ENCODE measurements at regions not wholly inside any gene's neighbourhood (a gene's known extent, or its start where the extent isn't known, plus 50 kb on each side); places are given as distances from the start of the nearest gene placed in this dataset.

DNA sequence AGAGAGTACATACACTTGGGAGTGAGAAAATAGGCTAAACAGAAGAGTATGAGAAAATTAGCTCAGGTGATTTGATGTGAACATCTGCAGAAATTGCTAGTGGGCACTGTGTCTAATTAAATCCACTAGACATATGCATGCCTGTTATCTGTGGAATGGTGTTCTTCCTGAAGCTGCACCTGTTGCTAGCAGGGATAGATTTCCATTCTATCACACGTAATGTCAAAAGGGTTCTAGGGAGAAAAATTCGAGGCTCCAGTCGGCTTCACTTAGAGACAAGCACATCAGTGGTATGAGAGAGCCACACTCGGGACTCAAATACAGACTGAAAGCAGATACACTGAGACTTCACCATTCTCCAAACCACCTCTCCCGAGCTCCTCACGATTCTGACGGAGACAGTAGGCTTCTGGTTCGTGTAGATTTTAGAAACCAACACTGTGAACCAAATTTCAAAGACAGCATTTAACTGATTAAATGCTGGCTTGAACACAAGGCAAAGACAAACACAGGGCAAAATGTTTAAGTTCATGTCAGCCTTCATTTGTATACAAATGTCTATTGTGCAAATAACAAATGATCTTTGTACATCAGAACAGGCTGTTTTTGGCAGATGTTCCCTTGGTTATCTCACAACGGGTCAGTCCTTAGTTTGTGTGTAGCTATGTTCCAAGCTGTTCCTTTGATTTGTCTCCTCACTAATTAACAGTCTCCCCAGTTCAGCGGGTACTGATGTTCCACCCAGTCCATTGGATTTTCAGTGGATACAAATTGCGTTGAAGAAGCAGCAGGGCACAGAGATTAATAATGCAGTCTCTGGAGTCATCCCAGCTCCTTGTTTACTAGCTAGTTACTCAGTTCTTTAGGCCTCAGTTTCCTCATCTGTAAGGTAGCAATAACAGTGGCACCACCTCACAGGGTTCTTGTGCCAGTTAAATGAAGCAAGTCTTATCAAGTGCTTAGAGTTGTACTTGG is 131.0 kb upstream of the IFNGR1 start:
- ChIA-PET POLR2A (no interaction called here), CTCF (interaction anchor here (0.6 to 1.5 kb wide), 5 partner anchors 8 to 236 kb away, joined by 3 to 5 read pairs (median 3); no protein-coding TSS in a partner anchor)
- Histone ChIP-seq H3K27ac (ENCODE audit: insufficient read depth in 1 of 2, low read depth in 1 of 2, low read length in 2 of 2, poor library complexity in 1 of 2, severe bottlenecking in 2 of 2) (no peak overlapping the region), H3K4me3 (ENCODE audit: control insufficient read depth in 1 of 7, extremely low read depth in 1 of 7, insufficient read depth in 4 of 7, low read depth in 2 of 7, low read length in 6 of 7) (no peak overlapping the region), H3K27me3 (replicated peaks in 2 of 5; ENCODE audit: control insufficient read depth in 4 of 5, insufficient read depth in 5 of 5, low read length in 4 of 5) (peaks cover 0 to 3% (median 0%) of the 10 kb centered on the region in 5 experiments), H3K9me3 (ENCODE audit: control extremely low read depth in 1 of 5, control insufficient read depth in 4 of 5, insufficient read depth in 2 of 5, low read depth in 1 of 5, low read length in 4 of 5) (no peaks in the 10 kb centered on the region), H3K4me1 (ENCODE audit: control extremely low read depth in 1 of 4, control insufficient read depth in 4 of 4, insufficient read depth in 4 of 4, low read length in 3 of 4) (no peaks in the 10 kb centered on the region), H3K36me3 (ENCODE audit: control insufficient read depth in 4 of 4, insufficient read depth in 4 of 4, low read length in 3 of 4) (no peaks in the 10 kb centered on the region)
- no peak for DNase-seq
- WGBS (ENCODE audit: insufficient coverage), result 95% methylated on average over 7 of the region's 11 CpGs

DNA sequence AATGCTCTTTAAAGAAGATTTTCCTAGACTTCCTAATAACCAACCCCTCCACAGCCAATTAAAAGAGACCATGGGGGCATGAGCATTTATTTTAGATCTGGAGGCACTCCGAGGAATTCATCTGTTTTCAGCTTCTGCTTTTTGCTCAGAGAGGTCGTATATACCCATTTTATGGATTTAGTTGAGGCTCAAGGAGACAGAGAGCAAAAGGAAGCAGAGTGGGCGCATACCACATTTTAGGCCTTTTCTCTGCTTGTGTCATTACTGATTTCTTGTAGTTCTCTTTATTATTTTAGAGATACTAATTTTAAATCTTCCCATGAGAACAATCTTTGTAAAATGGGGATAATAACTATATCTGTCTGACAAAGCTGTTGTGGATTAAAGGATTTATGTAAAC is 129.6 kb upstream of the IFNGR1 start:
- POLR2A ChIA-PET, result no interaction called here
- no peak for DNase-seq
- 100% methylated on average over 2 of the region's 3 CpGs for WGBS (ENCODE audit: insufficient coverage)
- no peaks in the 10 kb centered on the region for H3K36me3 ChIP-seq (ENCODE audit: control insufficient read depth in 4 of 4, insufficient read depth in 4 of 4, low read length in 3 of 4)
- H3K27ac ChIP-seq (ENCODE audit: insufficient read depth in 1 of 2, low read depth in 1 of 2, low read length in 2 of 2, poor library complexity in 1 of 2, severe bottlenecking in 2 of 2), result no peak overlapping the region
- peaks cover 0 to 5% (median 0%) of the 10 kb centered on the region in 5 experiments for H3K27me3 ChIP-seq (replicated peaks in 2 of 5; ENCODE audit: control insufficient read depth in 4 of 5, insufficient read depth in 5 of 5, low read length in 4 of 5)
- no peaks in the 10 kb centered on the region for H3K9me3 ChIP-seq (ENCODE audit: control extremely low read depth in 1 of 5, control insufficient read depth in 4 of 5, insufficient read depth in 2 of 5, low read depth in 1 of 5, low read length in 4 of 5)
- no peak overlapping the region for H3K4me3 ChIP-seq (ENCODE audit: control insufficient read depth in 1 of 7, extremely low read depth in 1 of 7, insufficient read depth in 4 of 7, low read depth in 2 of 7, low read length in 6 of 7)
- no peaks in the 10 kb centered on the region for H3K4me1 ChIP-seq (ENCODE audit: control extremely low read depth in 1 of 4, control insufficient read depth in 4 of 4, insufficient read depth in 4 of 4, low read length in 3 of 4)
- CTCF ChIA-PET, result interaction anchor here (0.9 to 1.5 kb wide), 3 partner anchors 11 to 179 kb away, joined by 3 to 5 read pairs (median 3); no protein-coding TSS in a partner anchor

DNA sequence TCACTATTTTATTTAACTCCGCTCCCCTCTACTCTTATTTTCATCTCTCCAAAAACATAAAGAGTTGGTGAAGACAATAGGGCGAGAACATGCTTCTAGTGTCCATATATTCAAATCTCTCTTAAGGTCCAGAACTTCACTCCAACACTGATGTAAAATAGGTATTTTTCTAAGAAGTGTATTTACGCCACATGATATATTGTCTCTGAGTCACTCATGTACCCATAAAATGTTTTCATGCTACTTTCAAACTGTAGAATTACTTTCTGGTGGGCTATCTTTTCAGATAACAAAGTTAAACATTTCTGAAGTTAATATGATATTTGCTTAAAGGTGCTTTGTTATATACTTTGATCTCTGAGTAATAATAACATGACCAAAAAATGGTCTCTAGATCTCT is 124.1 kb upstream of the IFNGR1 start:
- H3K27ac ChIP-seq (ENCODE audit: insufficient read depth in 1 of 2, low read depth in 1 of 2, low read length in 2 of 2, poor library complexity in 1 of 2, severe bottlenecking in 2 of 2), result no peak overlapping the region
- H3K9me3 ChIP-seq (ENCODE audit: control extremely low read depth in 1 of 5, control insufficient read depth in 4 of 5, insufficient read depth in 2 of 5, low read depth in 1 of 5, low read length in 4 of 5), result no peaks in the 10 kb centered on the region
- peak overlapping the region in 1 of 7 experiments; percentile 76 for H3K4me3 ChIP-seq (ENCODE audit: control insufficient read depth in 1 of 7, extremely low read depth in 1 of 7, insufficient read depth in 4 of 7, low read depth in 2 of 7, low read length in 6 of 7)
- ChIA-PET POLR2A (no interaction called here), CTCF (interaction anchor here (1.5 kb wide), 1 partner anchor 72 kb away, joined by 4 read pairs; no protein-coding TSS in a partner anchor)
- H3K36me3 ChIP-seq (ENCODE audit: control insufficient read depth in 4 of 4, insufficient read depth in 4 of 4, low read length in 3 of 4), result no peaks in the 10 kb centered on the region
- DNase-seq, result no peak
- H3K27me3 ChIP-seq (replicated peaks in 2 of 5; ENCODE audit: control insufficient read depth in 4 of 5, insufficient read depth in 5 of 5, low read length in 4 of 5), result peaks cover 0 to 7% (median 0%) of the 10 kb centered on the region in 5 experiments
- WGBS (ENCODE audit: insufficient coverage), result no CpG with 5 or more reads among the region's 3 CpGs
- peaks cover 0 to 6% (median 0%) of the 10 kb centered on the region in 4 experiments for H3K4me1 ChIP-seq (ENCODE audit: control extremely low read depth in 1 of 4, control insufficient read depth in 4 of 4, insufficient read depth in 4 of 4, low read length in 3 of 4)

DNA sequence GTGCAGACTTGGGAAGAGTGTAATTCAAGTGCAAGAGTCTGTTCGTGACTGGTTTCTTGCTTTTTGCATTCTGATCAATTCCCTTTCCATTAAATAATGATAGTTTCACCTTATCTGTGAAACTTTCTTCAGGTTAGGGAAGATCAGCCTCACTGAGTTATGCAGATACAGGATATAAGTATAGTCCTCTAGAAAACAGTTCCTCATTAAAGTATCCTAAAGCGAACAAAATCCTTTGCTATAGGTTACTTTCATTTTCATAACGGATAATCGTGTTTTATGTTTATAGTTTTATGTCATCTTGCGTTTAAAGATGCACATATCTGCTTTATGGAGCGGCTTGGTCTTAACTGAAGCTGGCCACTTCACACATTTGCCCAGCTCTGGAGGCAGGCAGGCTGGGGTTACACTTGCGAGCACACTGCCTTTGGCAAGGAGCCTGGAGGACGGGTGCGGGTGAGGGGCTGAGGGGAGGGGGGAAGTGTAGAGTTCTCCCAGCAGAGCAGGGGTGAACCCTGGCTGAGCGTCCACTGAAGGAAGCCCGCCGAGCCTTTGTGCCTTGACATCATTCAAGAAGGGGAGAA is 123.5 kb upstream of the IFNGR1 start:
- Histone ChIP-seq H3K36me3 (ENCODE audit: control insufficient read depth in 4 of 4, insufficient read depth in 4 of 4, low read length in 3 of 4) (no peaks in the 10 kb centered on the region), H3K4me3 (ENCODE audit: control insufficient read depth in 1 of 7, extremely low read depth in 1 of 7, insufficient read depth in 4 of 7, low read depth in 2 of 7, low read length in 6 of 7) (peak overlapping the region in 5 of 7 experiments; percentile 52 to 76 (median 52)), H3K27me3 (replicated peaks in 2 of 5; ENCODE audit: control insufficient read depth in 4 of 5, insufficient read depth in 5 of 5, low read length in 4 of 5) (peaks cover 0 to 7% (median 0%) of the 10 kb centered on the region in 5 experiments), H3K9me3 (ENCODE audit: control extremely low read depth in 1 of 5, control insufficient read depth in 4 of 5, insufficient read depth in 2 of 5, low read depth in 1 of 5, low read length in 4 of 5) (no peaks in the 10 kb centered on the region), H3K4me1 (ENCODE audit: control extremely low read depth in 1 of 4, control insufficient read depth in 4 of 4, insufficient read depth in 4 of 4, low read length in 3 of 4) (peaks cover 0 to 6% (median 0%) of the 10 kb centered on the region in 4 experiments), H3K27ac (ENCODE audit: insufficient read depth in 1 of 2, low read depth in 1 of 2, low read length in 2 of 2, poor library complexity in 1 of 2, severe bottlenecking in 2 of 2) (no peak overlapping the region)
- WGBS (ENCODE audit: insufficient coverage), result no CpG with 5 or more reads among the region's 12 CpGs
- peak in 1 of 3 donors; percentile 13 for DNase-seq
- POLR2A ChIA-PET, result no interaction called here
- CTCF ChIA-PET, result interaction anchor here (0.9 to 1.4 kb wide), 3 partner anchors 8 to 73 kb away, joined by 3 to 5 read pairs (median 4); no protein-coding TSS in a partner anchor

DNA sequence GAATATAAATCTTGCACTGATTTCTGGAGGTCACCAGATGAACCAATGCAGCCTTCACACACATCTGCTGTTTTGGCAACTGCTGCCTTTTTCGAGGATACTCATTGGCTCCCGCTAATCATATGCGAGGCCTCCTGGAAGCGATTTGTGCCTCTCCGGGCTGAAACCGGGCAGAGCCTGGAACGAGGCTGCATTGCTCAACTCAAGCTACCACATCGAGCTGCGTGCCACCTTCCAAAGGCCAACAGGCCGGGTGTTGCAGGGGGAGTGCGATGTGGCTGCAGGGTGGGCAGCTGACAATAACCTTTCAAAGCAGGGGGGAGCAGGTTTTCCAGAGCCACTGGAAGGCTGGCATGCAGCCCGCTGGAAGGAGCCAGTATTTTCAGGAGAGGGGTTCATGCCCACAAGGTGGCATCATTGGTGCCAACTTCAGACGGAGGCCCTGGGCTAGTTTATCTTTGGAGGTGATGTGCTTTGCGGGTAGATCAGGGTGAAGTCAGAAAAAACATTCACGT is 122.6 kb upstream of the IFNGR1 start:
- Histone ChIP-seq H3K27me3 (replicated peaks in 2 of 5; ENCODE audit: control insufficient read depth in 4 of 5, insufficient read depth in 5 of 5, low read length in 4 of 5) (peaks cover 0 to 5% (median 0%) of the 10 kb centered on the region in 5 experiments), H3K4me3 (ENCODE audit: control insufficient read depth in 1 of 7, extremely low read depth in 1 of 7, insufficient read depth in 4 of 7, low read depth in 2 of 7, low read length in 6 of 7) (no peak overlapping the region), H3K4me1 (ENCODE audit: control extremely low read depth in 1 of 4, control insufficient read depth in 4 of 4, insufficient read depth in 4 of 4, low read length in 3 of 4) (peaks cover 0 to 6% (median 0%) of the 10 kb centered on the region in 4 experiments), H3K36me3 (ENCODE audit: control insufficient read depth in 4 of 4, insufficient read depth in 4 of 4, low read length in 3 of 4) (no peaks in the 10 kb centered on the region), H3K27ac (ENCODE audit: insufficient read depth in 1 of 2, low read depth in 1 of 2, low read length in 2 of 2, poor library complexity in 1 of 2, severe bottlenecking in 2 of 2) (no peak overlapping the region), H3K9me3 (ENCODE audit: control extremely low read depth in 1 of 5, control insufficient read depth in 4 of 5, insufficient read depth in 2 of 5, low read depth in 1 of 5, low read length in 4 of 5) (no peaks in the 10 kb centered on the region)
- ChIA-PET CTCF (interaction anchor here (0.9 to 1.4 kb wide), 4 partner anchors 9 to 75 kb away, joined by 3 to 5 read pairs (median 4); no protein-coding TSS in a partner anchor), POLR2A (no interaction called here)
- peak; percentile 15 to 42 (median 34) for DNase-seq
- WGBS (ENCODE audit: insufficient coverage), result 89% methylated on average over 12 of the region's 15 CpGs

DNA sequence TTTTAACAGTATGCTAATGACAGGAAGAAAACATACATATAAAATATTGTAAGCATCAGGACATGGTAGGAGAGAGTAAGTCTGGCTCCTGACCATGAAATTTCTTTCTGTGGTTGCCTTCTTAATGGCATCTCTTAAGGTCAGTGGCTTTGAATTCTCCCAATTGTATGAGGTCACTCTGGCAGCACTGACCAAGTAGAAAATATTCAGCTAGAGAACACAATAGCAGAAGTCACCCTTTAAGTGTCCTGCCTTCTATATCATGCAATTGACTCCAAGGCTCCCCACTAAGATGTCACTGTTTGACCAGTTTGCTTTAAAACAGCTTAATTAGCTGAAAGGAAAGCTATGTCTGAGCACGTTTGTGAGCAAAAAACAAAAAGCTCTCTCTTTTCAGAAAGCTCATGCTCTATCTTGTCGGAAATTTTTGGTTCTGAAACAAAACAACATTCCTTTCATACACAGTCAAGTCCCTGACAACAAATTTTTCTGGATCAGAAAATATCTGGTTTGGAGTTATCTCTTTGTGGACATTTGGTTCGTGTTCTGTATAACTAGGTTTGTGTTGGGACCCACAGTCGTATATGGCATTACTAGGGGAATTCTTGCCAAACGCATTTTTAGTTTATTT is 120.9 kb upstream of the IFNGR1 start:
- ChIA-PET CTCF (interaction anchor here (0.9 to 1.0 kb wide), 2 partner anchors 16 to 246 kb away, joined by 3 to 4 read pairs; no protein-coding TSS in a partner anchor), POLR2A (no interaction called here)
- Histone ChIP-seq H3K27me3 (replicated peaks in 2 of 5; ENCODE audit: control insufficient read depth in 4 of 5, insufficient read depth in 5 of 5, low read length in 4 of 5) (peaks cover 0 to 8% (median 5%) of the 10 kb centered on the region in 5 experiments), H3K36me3 (ENCODE audit: control insufficient read depth in 4 of 4, insufficient read depth in 4 of 4, low read length in 3 of 4) (no peaks in the 10 kb centered on the region), H3K27ac (ENCODE audit: insufficient read depth in 1 of 2, low read depth in 1 of 2, low read length in 2 of 2, poor library complexity in 1 of 2, severe bottlenecking in 2 of 2) (no peak overlapping the region), H3K4me1 (ENCODE audit: control extremely low read depth in 1 of 4, control insufficient read depth in 4 of 4, insufficient read depth in 4 of 4, low read length in 3 of 4) (peaks cover 0 to 6% (median 0%) of the 10 kb centered on the region in 4 experiments), H3K4me3 (ENCODE audit: control insufficient read depth in 1 of 7, extremely low read depth in 1 of 7, insufficient read depth in 4 of 7, low read depth in 2 of 7, low read length in 6 of 7) (no peak overlapping the region), H3K9me3 (ENCODE audit: control extremely low read depth in 1 of 5, control insufficient read depth in 4 of 5, insufficient read depth in 2 of 5, low read depth in 1 of 5, low read length in 4 of 5) (no peaks in the 10 kb centered on the region)
- DNase-seq, result no peak
- WGBS (ENCODE audit: insufficient coverage), result 97% methylated on average over 4 of the region's 5 CpGs
